ENCODE measurements at regions not wholly inside any gene's neighbourhood (a gene's known extent, or its start where the extent isn't known, plus 50 kb on each side); places are given as distances from the start of the nearest gene placed in this dataset.

- in situ Hi-C loops (cut with MboI; ENCODE audit: low pct_unique_long_range_greater_than_20kb, low sequenced_read_pairs, unreplicated experiment) = no loop called here
- TF ChIP-seq CTCF (IDR thresholded peaks at IDR 0.05; ENCODE audit: extremely low read depth, insufficient read depth, missing control alignments) = no peak
Measured at GRCh38 chr6:148226284-148226683, 116.4 kb upstream of the SASH1 start.

GRCh38 chr6:148231572-148231971, 111.1 kb upstream of the SASH1 start:
- DNase-seq (ENCODE audit: low spot score) = no peak
- in situ Hi-C loops (cut with MboI; ENCODE audit: low pct_unique_long_range_greater_than_20kb, low sequenced_read_pairs, unreplicated experiment) = no loop called here
- TF ChIP-seq CTCF (IDR thresholded peaks at IDR 0.05; ENCODE audit: extremely low read depth, insufficient read depth, missing control alignments) = no peak

More at GRCh38 chr6:148226284-148226683, 116.4 kb upstream of the SASH1 start:
- no peak for DNase-seq (ENCODE audit: low spot score)

GRCh38 chr6:148235446-148235845, 107.2 kb upstream of the SASH1 start:
- no peak for TF ChIP-seq CTCF (IDR thresholded peaks at IDR 0.05; ENCODE audit: extremely low read depth, insufficient read depth, missing control alignments)
- in situ Hi-C loops (cut with MboI; ENCODE audit: low pct_unique_long_range_greater_than_20kb, low sequenced_read_pairs, unreplicated experiment) = no loop called here
- no peak for DNase-seq (ENCODE audit: low spot score)

GRCh38 chr6:148238713-148239112, 103.9 kb upstream of the SASH1 start:
- in situ Hi-C loops (cut with MboI; ENCODE audit: low pct_unique_long_range_greater_than_20kb, low sequenced_read_pairs, unreplicated experiment) = no loop called here
- DNase-seq (ENCODE audit: low spot score) = no peak
- TF ChIP-seq CTCF (IDR thresholded peaks at IDR 0.05; ENCODE audit: extremely low read depth, insufficient read depth, missing control alignments) = no peak

GRCh38 chr6:148239215-148239614, 103.4 kb upstream of the SASH1 start:
- DNase-seq (ENCODE audit: low spot score) = no peak
- in situ Hi-C loops (cut with MboI; ENCODE audit: low pct_unique_long_range_greater_than_20kb, low sequenced_read_pairs, unreplicated experiment) = no loop called here
- no peak for TF ChIP-seq CTCF (IDR thresholded peaks at IDR 0.05; ENCODE audit: extremely low read depth, insufficient read depth, missing control alignments)

- TF ChIP-seq CTCF (IDR thresholded peaks at IDR 0.05; ENCODE audit: extremely low read depth, insufficient read depth, missing control alignments) = no peak
- in situ Hi-C loops (cut with MboI; ENCODE audit: low pct_unique_long_range_greater_than_20kb, low sequenced_read_pairs, unreplicated experiment) = no loop called here
- DNase-seq (ENCODE audit: low spot score) = no peak
Measured at GRCh38 chr6:148239801-148240460, 102.7 kb upstream of the SASH1 start.
